ENCODE measurements at regions not wholly inside any gene's neighbourhood (a gene's known extent, or its start where the extent isn't known, plus 50 kb on each side); places are given as distances from the start of the nearest gene placed in this dataset.

DNA sequence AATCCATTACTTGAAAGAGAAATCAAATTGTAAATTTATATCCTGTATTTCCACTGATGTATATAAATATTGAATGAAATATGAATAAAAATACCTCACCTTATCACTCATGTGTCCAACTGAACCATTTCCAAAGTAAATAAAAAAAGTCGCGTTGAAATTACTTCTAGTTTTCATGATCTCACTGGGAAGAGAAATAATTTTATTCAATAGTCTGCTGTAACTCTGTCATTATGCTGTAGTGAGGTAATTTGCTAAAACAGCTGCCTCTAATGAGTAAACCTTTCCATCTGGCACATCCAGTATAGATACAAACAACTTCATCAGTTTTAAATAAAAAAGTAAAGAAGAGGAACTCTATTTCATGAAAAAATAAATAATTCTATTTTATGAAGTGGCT lies 611.5 kb downstream of the ZNF608 start:
- no peak overlapping the region for H3K4me3 ChIP-seq (ENCODE audit: low read length)
- no CpG with 5 or more reads among the region's 2 CpGs for WGBS (ENCODE audit: insufficient coverage, insufficient read length)
- no peaks in the 10 kb centered on the region for H3K4me1 ChIP-seq (ENCODE audit: control insufficient read depth, insufficient read depth, low read length)
- no peaks in the 10 kb centered on the region for H3K9me3 ChIP-seq (ENCODE audit: control insufficient read depth, insufficient read depth, low read length)
- no peaks in the 10 kb centered on the region for H3K27me3 ChIP-seq (ENCODE audit: control insufficient read depth, insufficient read depth, low read length)
- H3K27ac ChIP-seq (ENCODE audit: low read length) = no peak overlapping the region
- no peaks in the 10 kb centered on the region for H3K36me3 ChIP-seq (ENCODE audit: control insufficient read depth, insufficient read depth, low read length)
- DNase-seq (ENCODE audit: low read depth, low spot score) = no peak

DNA sequence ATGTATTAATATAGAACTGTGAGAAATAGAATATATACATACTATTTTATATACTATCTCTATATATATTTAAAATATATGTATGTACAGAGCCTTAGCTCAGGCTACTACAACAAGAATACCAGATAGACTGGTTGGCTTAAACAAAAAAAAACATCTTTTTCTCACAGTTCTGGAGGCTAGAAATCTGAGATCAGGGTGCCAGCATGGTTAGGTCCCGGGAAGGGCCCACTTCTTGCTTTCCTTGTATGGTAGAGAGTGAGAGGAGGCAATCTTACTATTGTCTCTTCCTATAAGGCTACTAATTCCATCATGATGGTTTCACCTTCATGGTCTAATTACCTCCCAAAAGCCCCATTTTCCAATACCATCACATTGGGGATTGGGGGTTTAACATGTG lies 613.0 kb downstream of the ZNF608 start:
- WGBS (ENCODE audit: insufficient coverage, insufficient read length) = no CpG with 5 or more reads among the region's 1 CpG
- no peak overlapping the region for H3K4me3 ChIP-seq (ENCODE audit: low read length)
- no peaks in the 10 kb centered on the region for H3K9me3 ChIP-seq (ENCODE audit: control insufficient read depth, insufficient read depth, low read length)
- H3K4me1 ChIP-seq (ENCODE audit: control insufficient read depth, insufficient read depth, low read length) = no peaks in the 10 kb centered on the region
- H3K27me3 ChIP-seq (ENCODE audit: control insufficient read depth, insufficient read depth, low read length) = no peaks in the 10 kb centered on the region
- DNase-seq (ENCODE audit: low read depth, low spot score) = no peak
- no peak overlapping the region for H3K27ac ChIP-seq (ENCODE audit: low read length)
- H3K36me3 ChIP-seq (ENCODE audit: control insufficient read depth, insufficient read depth, low read length) = no peaks in the 10 kb centered on the region

DNA sequence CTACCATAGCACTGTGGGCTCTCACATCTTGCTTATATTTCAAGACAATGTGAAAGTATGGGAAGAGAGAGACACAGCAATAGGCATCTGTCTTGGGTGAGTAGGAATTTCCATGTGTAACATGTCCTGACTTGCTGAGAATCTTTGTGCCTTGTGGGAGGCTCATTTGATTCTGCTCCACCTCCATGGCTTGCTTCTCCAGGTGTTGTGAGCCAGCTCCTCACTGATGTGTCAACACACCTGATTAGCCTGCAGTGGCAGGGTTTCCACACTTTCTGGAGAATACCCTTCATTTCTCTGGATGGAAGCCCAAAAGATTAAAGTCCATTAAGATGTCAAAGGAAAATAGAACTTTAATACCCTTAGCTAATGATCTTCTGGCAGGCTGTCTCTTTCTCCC lies 613.6 kb downstream of the ZNF608 start:
- H3K36me3 ChIP-seq (ENCODE audit: control insufficient read depth, insufficient read depth, low read length) = no peaks in the 10 kb centered on the region
- no peaks in the 10 kb centered on the region for H3K27me3 ChIP-seq (ENCODE audit: control insufficient read depth, insufficient read depth, low read length)
- no peaks in the 10 kb centered on the region for H3K9me3 ChIP-seq (ENCODE audit: control insufficient read depth, insufficient read depth, low read length)

DNA sequence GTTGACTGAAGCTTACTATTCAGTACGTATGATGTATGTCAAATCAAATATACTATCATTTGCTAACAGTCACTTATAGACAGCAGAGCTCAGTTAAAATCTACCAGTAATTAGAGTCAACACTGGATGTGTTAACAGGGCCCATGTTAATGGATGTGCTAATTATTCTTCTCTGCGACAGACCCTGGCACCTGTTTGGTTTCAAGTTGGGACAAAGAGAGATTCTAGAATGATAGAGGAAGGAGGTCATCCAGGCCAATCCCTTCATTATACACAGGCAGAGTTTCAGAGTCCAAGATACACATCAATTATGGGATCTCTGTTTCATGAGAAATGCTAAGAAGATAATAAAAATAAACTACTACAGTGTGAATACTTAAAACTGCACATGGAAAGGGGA lies 615.0 kb downstream of the ZNF608 start:
- no peaks in the 10 kb centered on the region for H3K36me3 ChIP-seq (ENCODE audit: control insufficient read depth, insufficient read depth, low read length)
- H3K27ac ChIP-seq (ENCODE audit: low read length) = no peak overlapping the region
- H3K27me3 ChIP-seq (ENCODE audit: control insufficient read depth, insufficient read depth, low read length) = no peaks in the 10 kb centered on the region
- no peak overlapping the region for H3K4me3 ChIP-seq (ENCODE audit: low read length)
- DNase-seq (ENCODE audit: low read depth, low spot score) = no peak
- no peaks in the 10 kb centered on the region for H3K9me3 ChIP-seq (ENCODE audit: control insufficient read depth, insufficient read depth, low read length)
- H3K4me1 ChIP-seq (ENCODE audit: control insufficient read depth, insufficient read depth, low read length) = no peaks in the 10 kb centered on the region
- WGBS (ENCODE audit: insufficient coverage, insufficient read length) = no CpG with 5 or more reads among the region's 2 CpGs

More for the DNA sequence above, 613.6 kb downstream of the ZNF608 start:
- no peak for DNase-seq (ENCODE audit: low read depth, low spot score)
- H3K27ac ChIP-seq (ENCODE audit: low read length) = no peak overlapping the region
- no peak overlapping the region for H3K4me3 ChIP-seq (ENCODE audit: low read length)
- no peaks in the 10 kb centered on the region for H3K4me1 ChIP-seq (ENCODE audit: control insufficient read depth, insufficient read depth, low read length)

DNA sequence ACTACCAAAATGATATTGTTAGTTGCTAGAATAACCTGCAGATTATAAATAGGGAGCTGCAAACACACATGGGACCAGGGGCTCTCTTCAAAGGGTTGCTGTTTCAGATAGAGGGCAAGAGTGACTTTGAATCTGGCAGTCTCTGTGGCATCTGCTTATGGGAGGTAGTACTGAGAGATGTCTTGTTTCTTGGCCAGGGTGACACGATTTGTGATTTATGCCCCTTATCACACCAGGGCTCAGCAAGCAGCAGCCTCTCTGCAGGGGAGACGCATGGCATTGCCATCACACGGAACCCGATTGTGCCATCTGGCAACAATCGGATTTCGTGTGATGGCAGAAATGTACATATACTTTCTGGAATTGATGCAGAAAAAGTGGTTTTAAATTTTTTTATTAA lies 615.6 kb downstream of the ZNF608 start:
- no CpG with 5 or more reads among the region's 6 CpGs for WGBS (ENCODE audit: insufficient coverage, insufficient read length)
- no peak overlapping the region for H3K4me3 ChIP-seq (ENCODE audit: low read length)
- no peak overlapping the region for H3K27ac ChIP-seq (ENCODE audit: low read length)
- no peaks in the 10 kb centered on the region for H3K27me3 ChIP-seq (ENCODE audit: control insufficient read depth, insufficient read depth, low read length)
- H3K36me3 ChIP-seq (ENCODE audit: control insufficient read depth, insufficient read depth, low read length) = no peaks in the 10 kb centered on the region
- no peak for DNase-seq (ENCODE audit: low read depth, low spot score)
- H3K4me1 ChIP-seq (ENCODE audit: control insufficient read depth, insufficient read depth, low read length) = no peaks in the 10 kb centered on the region
- H3K9me3 ChIP-seq (ENCODE audit: control insufficient read depth, insufficient read depth, low read length) = no peaks in the 10 kb centered on the region

DNA sequence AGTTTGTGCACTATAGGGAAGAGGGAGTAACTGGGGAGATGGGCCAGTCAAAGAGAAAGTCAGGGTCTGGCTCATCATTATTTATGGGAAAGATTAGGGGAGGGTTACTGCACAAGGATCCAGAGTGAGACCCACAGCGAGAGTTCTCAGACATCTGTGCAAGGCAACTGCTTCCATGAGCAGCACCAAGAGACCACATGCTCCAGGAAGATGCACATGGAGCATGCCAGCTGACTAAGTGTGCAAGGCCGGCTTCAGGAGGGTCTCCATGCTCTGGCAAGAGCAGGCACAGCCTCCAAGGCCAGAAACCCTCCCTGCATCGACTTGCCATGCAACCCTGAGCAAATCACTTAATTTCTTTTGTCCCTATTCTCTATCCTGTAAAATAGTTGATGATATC lies 616.9 kb downstream of the CSNK1G3 start:
- no peak overlapping the region for H3K4me3 ChIP-seq (ENCODE audit: low read length)
- WGBS (ENCODE audit: insufficient coverage, insufficient read length) = no CpG with 5 or more reads among the region's 3 CpGs
- H3K4me1 ChIP-seq (ENCODE audit: control insufficient read depth, insufficient read depth, low read length) = no peaks in the 10 kb centered on the region
- DNase-seq (ENCODE audit: low read depth, low spot score) = no peak
- H3K9me3 ChIP-seq (ENCODE audit: control insufficient read depth, insufficient read depth, low read length) = no peaks in the 10 kb centered on the region
- H3K27ac ChIP-seq (ENCODE audit: low read length) = no peak overlapping the region
- no peaks in the 10 kb centered on the region for H3K27me3 ChIP-seq (ENCODE audit: control insufficient read depth, insufficient read depth, low read length)
- no peaks in the 10 kb centered on the region for H3K36me3 ChIP-seq (ENCODE audit: control insufficient read depth, insufficient read depth, low read length)

DNA sequence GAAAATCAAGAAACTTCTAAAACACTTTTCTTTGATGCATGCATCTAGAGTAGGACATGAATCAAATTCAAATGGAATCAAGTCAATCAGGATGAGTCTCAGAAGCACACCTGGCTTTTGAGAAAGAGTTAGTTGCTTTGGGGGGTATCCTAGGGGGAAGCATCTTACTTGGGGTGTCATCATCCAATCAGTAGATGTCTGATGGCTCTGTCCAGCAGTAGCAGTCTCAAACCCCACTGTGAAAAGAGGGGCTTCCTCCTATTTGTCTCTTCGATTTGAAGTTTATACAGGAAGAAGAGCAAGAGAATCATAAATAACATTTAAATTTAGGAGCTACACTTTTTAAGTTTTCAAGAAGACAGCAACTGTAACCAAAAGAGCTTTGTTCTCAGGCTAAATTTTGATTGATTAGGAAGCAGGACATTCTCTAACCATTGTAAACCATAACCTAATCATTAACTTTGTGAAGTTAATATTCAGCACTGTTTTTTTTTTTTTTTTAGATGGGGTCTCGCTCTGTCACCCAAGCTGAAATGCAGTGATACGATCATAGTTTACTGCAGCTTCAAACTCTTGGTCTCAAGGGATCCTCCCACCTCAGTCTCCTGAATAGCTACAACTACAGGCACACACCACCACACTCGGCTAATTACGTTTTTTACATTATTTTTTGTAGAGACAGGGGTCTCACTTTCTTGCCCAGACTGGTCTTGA lies 614.7 kb downstream of the CSNK1G3 start:
- H3K27ac ChIP-seq (ENCODE audit: low read length) = no peak overlapping the region
- H3K4me3 ChIP-seq (ENCODE audit: low read length) = no peak overlapping the region
- no peak for DNase-seq (ENCODE audit: low read depth, low spot score)
- H3K27me3 ChIP-seq (ENCODE audit: control insufficient read depth, insufficient read depth, low read length) = no peaks in the 10 kb centered on the region
- no peaks in the 10 kb centered on the region for H3K4me1 ChIP-seq (ENCODE audit: control insufficient read depth, insufficient read depth, low read length)
- WGBS (ENCODE audit: insufficient coverage, insufficient read length) = no CpG with 5 or more reads among the region's 5 CpGs
- no peaks in the 10 kb centered on the region for H3K36me3 ChIP-seq (ENCODE audit: control insufficient read depth, insufficient read depth, low read length)
- H3K9me3 ChIP-seq (ENCODE audit: control insufficient read depth, insufficient read depth, low read length) = no peaks in the 10 kb centered on the region

DNA sequence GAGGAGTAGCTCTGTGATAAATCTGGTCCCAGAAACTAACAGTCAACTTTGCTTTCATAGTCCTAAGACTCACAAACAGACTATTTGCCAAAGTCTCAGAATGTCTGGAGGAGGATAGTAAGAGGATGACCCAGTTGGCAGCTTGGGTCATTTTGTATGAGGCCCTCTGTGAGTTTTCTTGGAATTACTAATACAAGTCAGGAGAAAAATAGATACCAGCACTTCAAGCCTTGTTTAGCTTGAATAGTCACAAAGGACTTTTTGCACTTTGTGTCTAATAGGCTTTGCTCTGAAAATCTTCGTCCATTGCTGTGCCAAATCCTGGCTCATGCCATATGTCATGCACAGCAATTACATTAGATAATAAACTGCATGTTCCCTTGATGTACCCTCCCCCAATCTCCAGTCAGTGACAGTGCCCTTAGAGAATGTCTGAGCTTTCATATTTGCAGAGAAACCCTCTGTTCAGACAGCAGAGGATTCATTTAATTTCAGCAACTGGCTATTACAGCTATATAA lies 612.8 kb downstream of the CSNK1G3 start:
- DNase-seq (ENCODE audit: low read depth, low spot score) = no peak
- H3K27ac ChIP-seq (ENCODE audit: low read length) = no peak overlapping the region
- no CpG with 5 or more reads among the region's 1 CpG for WGBS (ENCODE audit: insufficient coverage, insufficient read length)

DNA sequence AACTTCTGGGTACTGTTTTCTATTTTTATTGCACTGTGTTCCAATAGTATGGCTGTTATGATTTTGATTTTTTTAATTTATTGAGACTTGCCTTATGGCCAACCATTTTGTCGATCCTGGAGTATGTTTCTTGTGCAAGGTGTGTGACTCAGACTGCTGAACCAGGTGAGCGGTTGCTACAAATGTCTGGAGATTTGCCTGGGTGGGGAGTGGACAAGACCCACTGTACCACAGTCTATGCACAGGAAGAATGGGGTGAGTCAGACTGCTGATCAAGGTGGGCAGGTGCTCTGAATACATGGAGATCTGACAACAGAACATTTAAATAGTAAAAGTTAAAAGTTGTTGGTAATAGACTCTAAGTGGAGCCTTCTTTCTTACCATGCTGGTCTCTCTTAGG lies 609.2 kb downstream of the CSNK1G3 start:
- WGBS (ENCODE audit: insufficient coverage, insufficient read length) = no CpG with 5 or more reads among the region's 2 CpGs

More for the DNA sequence above, 612.8 kb downstream of the CSNK1G3 start:
- no peaks in the 10 kb centered on the region for H3K27me3 ChIP-seq (ENCODE audit: control insufficient read depth, insufficient read depth, low read length)
- H3K36me3 ChIP-seq (ENCODE audit: control insufficient read depth, insufficient read depth, low read length) = no peaks in the 10 kb centered on the region
- H3K9me3 ChIP-seq (ENCODE audit: control insufficient read depth, insufficient read depth, low read length) = no peaks in the 10 kb centered on the region
- no peak overlapping the region for H3K4me3 ChIP-seq (ENCODE audit: low read length)
- no peaks in the 10 kb centered on the region for H3K4me1 ChIP-seq (ENCODE audit: control insufficient read depth, insufficient read depth, low read length)

DNA sequence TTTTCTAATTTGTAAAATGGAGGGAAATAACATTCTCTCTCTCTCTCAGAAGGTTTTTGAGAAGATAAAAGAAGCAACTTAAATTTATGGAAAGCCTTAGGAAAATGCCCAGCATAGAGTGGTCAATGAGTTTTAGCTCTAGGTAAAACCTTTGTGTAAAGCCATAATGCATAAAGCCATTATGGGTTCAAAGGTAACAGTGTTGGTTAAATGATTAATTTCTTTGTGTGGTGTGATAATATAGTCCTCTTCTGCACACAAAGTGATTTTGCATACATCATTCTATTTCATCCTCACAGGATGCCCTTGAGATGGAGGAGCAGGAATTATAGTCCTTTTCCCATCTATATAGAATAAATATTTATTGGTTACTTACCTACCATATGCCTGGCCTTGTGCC lies 602.9 kb downstream of the CSNK1G3 start:
- Histone ChIP-seq H3K4me1 (ENCODE audit: control insufficient read depth, insufficient read depth, low read length) (no peaks in the 10 kb centered on the region; the same call in 1 of the 2 replicates), H3K4me3 (ENCODE audit: low read length) (no peak overlapping the region), H3K27me3 (ENCODE audit: control insufficient read depth, insufficient read depth, low read length) (no peaks in the 10 kb centered on the region), H3K36me3 (ENCODE audit: control insufficient read depth, insufficient read depth, low read length) (no peaks in the 10 kb centered on the region), H3K9me3 (ENCODE audit: control insufficient read depth, insufficient read depth, low read length) (no peaks in the 10 kb centered on the region), H3K27ac (ENCODE audit: low read length) (no peak overlapping the region)
- no peak for DNase-seq (ENCODE audit: low read depth, low spot score)

More for the DNA sequence above, 609.2 kb downstream of the CSNK1G3 start:
- Histone ChIP-seq H3K4me3 (ENCODE audit: low read length) (no peak overlapping the region), H3K9me3 (ENCODE audit: control insufficient read depth, insufficient read depth, low read length) (no peaks in the 10 kb centered on the region), H3K27me3 (ENCODE audit: control insufficient read depth, insufficient read depth, low read length) (no peaks in the 10 kb centered on the region), H3K4me1 (ENCODE audit: control insufficient read depth, insufficient read depth, low read length) (no peaks in the 10 kb centered on the region), H3K36me3 (ENCODE audit: control insufficient read depth, insufficient read depth, low read length) (no peaks in the 10 kb centered on the region), H3K27ac (ENCODE audit: low read length) (no peak overlapping the region)
- DNase-seq (ENCODE audit: low read depth, low spot score) = no peak

DNA sequence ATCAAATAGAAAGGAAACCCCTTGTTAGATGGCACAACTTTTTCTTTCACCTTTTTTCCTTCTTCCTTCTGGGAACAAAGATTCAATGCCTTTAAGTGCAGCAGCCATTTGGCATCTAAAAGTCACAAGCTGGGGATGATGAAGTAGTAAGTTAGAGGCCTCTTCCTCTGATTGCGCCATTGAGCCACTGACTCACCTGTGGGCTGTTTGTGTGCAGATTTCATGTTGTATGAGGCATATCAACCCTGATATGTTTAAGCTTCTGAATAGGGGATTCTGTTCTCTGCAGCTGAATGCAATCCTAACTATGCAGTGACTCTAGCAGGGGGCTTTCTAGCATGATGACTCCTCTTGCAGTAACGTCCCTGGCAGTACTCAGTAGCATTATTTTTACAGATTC lies 599.9 kb downstream of the CSNK1G3 start:
- Histone ChIP-seq H3K36me3 (ENCODE audit: control insufficient read depth, insufficient read depth, low read length) (no peaks in the 10 kb centered on the region), H3K4me3 (ENCODE audit: low read length) (no peak overlapping the region), H3K27me3 (ENCODE audit: control insufficient read depth, insufficient read depth, low read length) (no peaks in the 10 kb centered on the region), H3K4me1 (ENCODE audit: control insufficient read depth, insufficient read depth, low read length) (no peaks in the 10 kb centered on the region; the same call in 1 of the 2 replicates), H3K27ac (ENCODE audit: low read length) (no peak overlapping the region), H3K9me3 (ENCODE audit: control insufficient read depth, insufficient read depth, low read length) (no peaks in the 10 kb centered on the region)
- no peak for DNase-seq (ENCODE audit: low read depth, low spot score)
- WGBS (ENCODE audit: insufficient coverage, insufficient read length) = no CpG with 5 or more reads among the region's 2 CpGs

Measured in iPS DF 6.9 (cell line).